PFSK-1 (cell line): ENCODE measurements at regions not wholly inside any gene's neighbourhood (a gene's known extent, or its start where the extent isn't known, plus 50 kb on each side); places are given as distances from the start of the nearest gene placed in this dataset.

ENCODE experiments used
- FOXP2 ChIP-seq: optimal IDR thresholded peaks from 2 replicates; pipeline ENCODE3; 2011; ENCODE audit warnings: borderline replicate concordance, control low read depth, inconsistent platforms; ENCODE audit not compliant: insufficient read depth; ENCODE audit errors: extremely low read length, extremely low read depth
- SIN3A ChIP-seq: IDR thresholded peaks from 2 replicates; pipeline ENCODE4 v1.6.1; 2012; ENCODE audit warnings: mild to moderate bottlenecking, low read length, moderate library complexity, borderline replicate concordance; ENCODE audit not compliant: insufficient read depth
- TAF1 ChIP-seq: IDR thresholded peaks from 2 replicates; pipeline ENCODE4 v1.6.1; 2012; ENCODE audit warnings: low read length, control low read depth, borderline replicate concordance; ENCODE audit not compliant: insufficient read depth

GRCh38 chr13:47796816-47797215 lies 204.3 kb downstream of the SUCLA2 start:
- no peak for TF ChIP-seq FOXP2
- TF ChIP-seq TAF1: no peak
- TF ChIP-seq SIN3A: no peak
